B cell (primary cell): ENCODE measurements at regions not wholly inside any gene's neighbourhood (a gene's known extent, or its start where the extent isn't known, plus 50 kb on each side); places are given as distances from the start of the nearest gene placed in this dataset.

Experiments used
- ATAC-seq: fragments of 200-7000 bp; cut with Tn5 transposase; one replicate; pipeline ENCODE4 v1.10.0; 2021; ENCODE audit warnings: low read depth, mild to moderate bottlenecking, moderate number of reproducible peaks, moderate library complexity
- CTCF ChIA-PET: fragments of 350-600 bp; sonication (Branson Sonifier 250); formaldehyde crosslinking; loops from one replicate; lab custom pipeline; 2021; ENCODE audit warnings: antibody characterized with exemption, inconsistent platforms; lab: Charles Lee
- POLR2A ChIA-PET: fragments of 350-600 bp; sonication (Branson Sonifier 250); formaldehyde crosslinking; loops from one replicate; lab custom pipeline; 2021; ENCODE audit warnings: antibody characterized with exemption; lab: Charles Lee
- DNase-seq: peaks from one replicate; pipeline ENCODE4 v3.0.0; 2013
- H2AFZ ChIP-seq: 2 replicates; pipeline ENCODE4 v1.6.1; 2012; ENCODE audit warnings: mild to moderate bottlenecking, low read depth, low read length; ENCODE audit not compliant: insufficient read depth, poor library complexity, severe bottlenecking
- H3K27ac ChIP-seq, 2 donors: 1 replicate in 1 of 2; 2 replicates in 1 of 2; pipeline ENCODE4 v1.5.1; 2012 to 2013; ENCODE audit warnings: low read length in 2 of 2, mild to moderate bottlenecking in 2 of 2, moderate library complexity in 1 of 2
- H3K27me3 ChIP-seq, 4 experiments: fragments of 200-600 bp in 1 of 4; sonication (generic) in 1 of 4; replicated peaks in 1 of 4; 1 replicate in 2 of 4; 2 replicates in 2 of 4; pipeline versions ENCODE4 v1.6.1 to v1.7.0; 2013 to 2016; ENCODE audit warnings: low read length in 3 of 4, mild to moderate bottlenecking in 2 of 4, mixed read lengths in 1 of 4, moderate library complexity in 1 of 4; ENCODE audit not compliant: insufficient read depth in 4 of 4, control insufficient read depth in 3 of 4; ENCODE audit errors: control extremely low read depth in 1 of 4
- H3K36me3 ChIP-seq, 2 experiments: replicated peaks in 1 of 2; 1 replicate in 1 of 2; 2 replicates in 1 of 2; pipeline versions ENCODE4 v1.6.1 to v1.7.1; 2013; ENCODE audit warnings: low read length in 1 of 2; ENCODE audit not compliant: insufficient read depth in 2 of 2, control insufficient read depth in 1 of 2; ENCODE audit errors: control extremely low read depth in 1 of 2, extremely low read depth in 1 of 2
- H3K4me1 ChIP-seq, 2 donors: fragments of 200-600 bp in 1 of 2; sonication (generic) in 1 of 2; 1 replicate in 1 of 2; 2 replicates in 1 of 2; pipeline versions ENCODE4 v1.5.1 to v1.6.1; 2013 to 2017; ENCODE audit warnings: low read length in 2 of 2; ENCODE audit not compliant: control insufficient read depth in 2 of 2, insufficient read depth in 2 of 2
- H3K4me2 ChIP-seq: replicated peaks from 2 replicates; pipeline ENCODE3; 2012; ENCODE audit warnings: mild to moderate bottlenecking, low read depth, low read length; ENCODE audit not compliant: poor library complexity, severe bottlenecking
- H3K4me3 ChIP-seq, 5 experiments: fragments of 200-600 bp in 1 of 5; sonication (generic) in 1 of 5; 1 replicate in 3 of 5; 2 replicates in 2 of 5; pipeline versions ENCODE4 v1.5.1 to v1.7.0; 2011 to 2016; ENCODE audit warnings: low read length in 4 of 5, mild to moderate bottlenecking in 4 of 5, low read depth in 2 of 5, control low read depth in 1 of 5, moderate library complexity in 1 of 5; ENCODE audit not compliant: insufficient read depth in 1 of 5; ENCODE audit errors: control extremely low read depth in 1 of 5, extremely low read depth in 1 of 5
- H3K79me2 ChIP-seq: fragments of 200-600 bp; sonication (generic); one replicate; pipeline ENCODE4 v1.6.0; 2016; ENCODE audit warnings: low read length; ENCODE audit not compliant: control insufficient read depth, insufficient read depth
- H3K9ac ChIP-seq: fragments of 200-600 bp; sonication (generic); 2 replicates; pipeline ENCODE4 v1.6.1; 2017; ENCODE audit warnings: mild to moderate bottlenecking, low read length, moderate library complexity
- H3K9me3 ChIP-seq, 3 donors: one replicate each; pipeline versions ENCODE4 v1.6.1 to v1.7.1; 2013; ENCODE audit warnings: low read length in 2 of 3; ENCODE audit not compliant: control insufficient read depth in 2 of 3, insufficient read depth in 1 of 3; ENCODE audit errors: control extremely low read depth in 1 of 3
- H4K20me1 ChIP-seq: 2 replicates; pipeline ENCODE4 v1.6.0; 2012; ENCODE audit warnings: mild to moderate bottlenecking, low read length; ENCODE audit not compliant: insufficient read depth, control insufficient read depth, poor library complexity, severe bottlenecking
- H3K27ac Mint-ChIP-seq: one replicate; pipeline ENCODE4 v1.8.0; 2021; ENCODE audit warnings: mixed read lengths
- H3K27me3 Mint-ChIP-seq: one replicate; pipeline ENCODE4 v1.8.0; 2021; ENCODE audit warnings: mixed read lengths
- H3K4me1 Mint-ChIP-seq: one replicate; pipeline ENCODE4 v1.8.0; 2021; ENCODE audit warnings: mixed read lengths
- H3K4me3 Mint-ChIP-seq: one replicate; pipeline ENCODE4 v1.8.0; 2021; ENCODE audit warnings: mixed read lengths
- H3K9me3 Mint-ChIP-seq: one replicate; pipeline ENCODE4 v1.8.0; 2022; ENCODE audit warnings: mixed read lengths; ENCODE audit not compliant: insufficient read depth
- CTCF ChIP-seq: fragments of 200-600 bp; IDR thresholded peaks from one replicate; pipeline ENCODE4 v1.8.0; 2022; ENCODE audit warnings: antibody characterized with exemption, mild to moderate bottlenecking
- EZH2 ChIP-seq: IDR thresholded peaks from 2 replicates; pipeline ENCODE4 v1.6.1; 2012; ENCODE audit warnings: borderline replicate concordance, low read depth, mild to moderate bottlenecking, moderate library complexity, low read length; ENCODE audit not compliant: insufficient read depth, poor library complexity, severe bottlenecking
- WGBS: methylation state at CpG from one replicate; pipeline ENCODE4 v1.1.5; 2013; ENCODE audit warnings: missing lambda C conversion rate; ENCODE audit not compliant: insufficient coverage; 5-methylcytosine and 5-hydroxymethylcytosine counted together
- intact Hi-C: fragments of 100-400 bp; cut with micrococcal nuclease; formaldehyde crosslinking; loops from one replicate; pipeline ENCODE4 v1.10.0; 2022

DNA sequence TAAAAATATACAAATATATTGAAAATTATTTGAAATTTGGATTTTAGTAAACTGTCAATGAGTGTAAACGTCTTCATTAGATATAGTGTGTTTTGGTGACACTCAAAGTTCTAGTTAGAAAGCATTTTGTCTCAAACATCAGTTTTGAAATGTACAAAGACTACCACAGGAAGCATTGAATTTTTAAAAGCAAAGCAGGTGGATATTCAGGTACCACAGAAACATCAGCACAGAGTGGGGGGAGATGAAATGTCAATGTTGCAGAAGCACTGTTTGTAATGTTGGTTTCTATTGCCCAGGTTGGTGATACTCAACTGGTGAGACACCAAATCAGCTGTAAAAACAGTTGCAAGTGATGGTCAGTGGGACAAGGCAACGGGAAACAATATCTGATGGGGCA, 136.5 kb upstream of the ITGA4 start:
- ChIA-PET CTCF (interaction anchor here (0.9 to 3.3 kb wide), 4 partner anchors 9 to 147 kb away, joined by 3 to 18 read pairs (median 4); no protein-coding TSS in a partner anchor), POLR2A (no interaction called here)
- no peak overlapping the region for H3K4me2 ChIP-seq
- H2AFZ ChIP-seq = no peak overlapping the region
- Mint-ChIP-seq H3K27ac (no peak overlapping the region), H3K27me3 (no peaks in the 10 kb centered on the region), H3K9me3 (no peaks in the 10 kb centered on the region), H3K4me3 (no peak overlapping the region), H3K4me1 (peaks cover 10% of the 10 kb centered on the region)
- WGBS = no CpG with 5 or more reads among the region's 2 CpGs
- peaks cover 0 to 1% (median 0%) of the 10 kb centered on the region in 3 donors for H3K9me3 ChIP-seq
- peaks cover 0 to 9% of the 10 kb centered on the region in 2 donors for H3K4me1 ChIP-seq
- intact Hi-C loops = no loop called here
- H3K27ac ChIP-seq = no peak overlapping the region
- H3K36me3 ChIP-seq = no peaks in the 10 kb centered on the region
- ATAC-seq (no peak), DNase-seq (no peak)
- no peak overlapping the region for H3K4me3 ChIP-seq
- H3K9ac ChIP-seq = no peak overlapping the region
- H3K79me2 ChIP-seq = no peaks in the 10 kb centered on the region
- H4K20me1 ChIP-seq = no peaks in the 10 kb centered on the region
- no peaks in the 10 kb centered on the region for H3K27me3 ChIP-seq
- TF ChIP-seq EZH2 = no peak
- TF ChIP-seq CTCF = no peak

- Mint-ChIP-seq H3K4me3 (no peak overlapping the region), H3K27me3 (no peaks in the 10 kb centered on the region), H3K27ac (no peak overlapping the region), H3K4me1 (peaks cover 14% of the 10 kb centered on the region), H3K9me3 (peaks cover 5% of the 10 kb centered on the region)
- H3K27ac ChIP-seq = no peak overlapping the region
- H3K79me2 ChIP-seq = no peaks in the 10 kb centered on the region
- peaks cover 0 to 9% of the 10 kb centered on the region in 2 donors for H3K4me1 ChIP-seq
- no peak for DNase-seq
- ATAC-seq = no peak
- CTCF ChIA-PET = interaction anchor here (1.5 kb wide), 1 partner anchor 141 kb away, joined by 4 read pairs; no protein-coding TSS in a partner anchor
- H3K4me2 ChIP-seq = no peak overlapping the region
- H3K27me3 ChIP-seq = no peaks in the 10 kb centered on the region
- no peak overlapping the region for H3K9ac ChIP-seq
- intact Hi-C loops = no loop called here
- H2AFZ ChIP-seq = no peak overlapping the region
- POLR2A ChIA-PET = no interaction called here
- peaks cover 0 to 3% (median 2%) of the 10 kb centered on the region in 3 donors for H3K9me3 ChIP-seq
- H3K36me3 ChIP-seq = no peaks in the 10 kb centered on the region
- TF ChIP-seq CTCF (no peak), EZH2 (no peak)
- no peak overlapping the region for H3K4me3 ChIP-seq
- no peaks in the 10 kb centered on the region for H4K20me1 ChIP-seq
Observed at GRCh38 chr2:181324912-181325311, 132.3 kb upstream of the ITGA4 start.
